Smooth muscle cell (in vitro differentiated cells): ENCODE measurements at regions not wholly inside any gene's neighbourhood (a gene's known extent, or its start where the extent isn't known, plus 50 kb on each side); places are given as distances from the start of the nearest gene placed in this dataset.

Source experiments
- DNase-seq: peaks from one replicate; lab custom pipeline; 2025; ENCODE audit not compliant: unreplicated experiment; lab: John Stamatoyannopoulos, UW
- H2AFZ ChIP-seq: fragments of 200-600 bp; sonication (generic); 2 replicates; pipeline ENCODE4 v1.6.0; 2016; ENCODE audit warnings: antibody characterized with exemption, low read depth, mild to moderate bottlenecking
- H3F3A ChIP-seq: fragments of 200-600 bp; sonication (generic); 2 replicates; pipeline ENCODE4 v1.6.0; 2017; ENCODE audit warnings: antibody characterized with exemption, low read depth
- H3K27ac ChIP-seq: fragments of 200-600 bp; sonication (generic); 2 replicates; pipeline ENCODE4 v1.5.1; 2016; ENCODE audit warnings: low read depth, mild to moderate bottlenecking
- H3K27me3 ChIP-seq: fragments of 200-600 bp; sonication (generic); 2 replicates; pipeline ENCODE4 v1.6.1; 2016; ENCODE audit warnings: low read depth, mild to moderate bottlenecking
- H3K36me3 ChIP-seq: fragments of 200-600 bp; sonication (generic); 2 replicates; pipeline ENCODE4 v1.5.1; 2016; ENCODE audit warnings: low read depth
- H3K4me1 ChIP-seq: fragments of 200-600 bp; sonication (generic); 2 replicates; pipeline ENCODE4 v1.5.1; 2016; ENCODE audit warnings: low read depth
- H3K4me2 ChIP-seq: fragments of 200-600 bp; sonication (generic); 2 replicates; pipeline ENCODE4 v1.6.0; 2016; ENCODE audit warnings: mild to moderate bottlenecking
- H3K4me3 ChIP-seq: fragments of 200-600 bp; sonication (generic); 2 replicates; pipeline ENCODE4 v1.5.1; 2016; ENCODE audit warnings: mild to moderate bottlenecking
- H3K79me2 ChIP-seq: fragments of 200-600 bp; sonication (generic); 2 replicates; pipeline ENCODE4 v1.6.0; 2016; ENCODE audit warnings: low read depth, mild to moderate bottlenecking
- H3K9ac ChIP-seq: fragments of 200-600 bp; sonication (generic); 2 replicates; pipeline ENCODE4 v1.6.0; 2016; ENCODE audit warnings: low read depth
- H3K9me3 ChIP-seq: fragments of 200-600 bp; sonication (generic); replicated peaks from 2 replicates; pipeline ENCODE4 v1.5.1; 2016; ENCODE audit warnings: low read depth
- H4K20me1 ChIP-seq: fragments of 200-600 bp; sonication (generic); 2 replicates; pipeline ENCODE4 v1.6.0; 2016; ENCODE audit warnings: low read depth
- CTCF ChIP-seq: fragments of 200-600 bp; sonication (generic); IDR thresholded peaks from 2 replicates; pipeline ENCODE4 v1.5.1; 2017; ENCODE audit warnings: borderline replicate concordance, mild to moderate bottlenecking, antibody characterized with exemption; ENCODE audit not compliant: insufficient read depth, poor library complexity, severe bottlenecking
- WGBS: methylation state at CpG from one replicate; pipeline ENCODE4 v1.1.7; 2016; ENCODE audit warnings: low lambda C conversion rate; 5-methylcytosine and 5-hydroxymethylcytosine counted together

GRCh38 chr2:234689911-234690379, 193.1 kb upstream of the ARL4C start:
- peaks cover 5% of the 10 kb centered on the region for H3F3A ChIP-seq
- 83% methylated on average over 10 of the region's 10 CpGs for WGBS
- H3K4me3 ChIP-seq, result no peak overlapping the region
- no peak for DNase-seq
- TF ChIP-seq CTCF, result no peak
- no peak overlapping the region for H3K4me2 ChIP-seq
- no peaks in the 10 kb centered on the region for H3K9me3 ChIP-seq
- no peaks in the 10 kb centered on the region for H3K36me3 ChIP-seq
- H2AFZ ChIP-seq, result no peak overlapping the region
- no peaks in the 10 kb centered on the region for H4K20me1 ChIP-seq
- no peaks in the 10 kb centered on the region for H3K79me2 ChIP-seq
- no peak overlapping the region for H3K9ac ChIP-seq
- no peak overlapping the region for H3K27ac ChIP-seq
- peaks cover 35% of the 10 kb centered on the region for H3K4me1 ChIP-seq
- H3K27me3 ChIP-seq, result no peaks in the 10 kb centered on the region

DNA sequence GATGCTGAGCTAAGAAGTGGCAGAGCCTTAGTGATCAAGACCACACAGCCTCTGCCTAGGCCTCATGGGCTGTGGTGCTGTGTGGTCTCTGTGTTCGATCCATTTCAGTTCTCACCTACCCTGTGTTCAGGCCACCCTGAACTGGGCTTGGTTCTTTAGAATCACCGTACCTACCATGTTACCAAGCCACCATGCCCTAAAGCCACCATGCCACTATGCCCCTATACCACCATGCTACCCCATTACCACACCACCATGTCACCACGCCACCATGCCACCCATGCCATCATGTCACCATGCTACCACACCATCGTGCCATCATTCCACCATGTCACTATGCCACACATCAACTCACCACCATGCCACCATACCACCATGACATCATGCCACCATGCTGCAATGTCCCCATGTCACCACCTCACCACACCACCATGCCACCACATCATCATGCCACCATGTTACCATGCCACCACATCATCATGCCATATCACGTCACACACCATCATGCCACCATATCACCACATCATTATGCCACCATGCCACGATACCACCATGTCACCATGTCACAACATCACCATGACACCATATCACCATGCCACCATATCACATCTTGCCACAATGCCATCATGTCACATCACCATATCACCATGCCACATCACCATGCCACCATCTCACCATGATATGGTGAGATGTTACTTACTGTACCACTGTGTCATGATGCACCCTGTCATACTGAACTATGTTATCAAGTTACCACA, 191.0 kb upstream of the ARL4C start:
- Histone ChIP-seq H3K9me3 (no peaks in the 10 kb centered on the region), H4K20me1 (no peaks in the 10 kb centered on the region), H3F3A (peaks cover 5% of the 10 kb centered on the region), H3K36me3 (no peaks in the 10 kb centered on the region), H3K4me1 (peaks cover 49% of the 10 kb centered on the region), H3K9ac (no peak overlapping the region), H3K4me2 (no peak overlapping the region), H3K27me3 (no peaks in the 10 kb centered on the region), H2AFZ (no peak overlapping the region), H3K4me3 (no peak overlapping the region), H3K79me2 (no peaks in the 10 kb centered on the region), H3K27ac (no peak overlapping the region)
- DNase-seq, result no peak
- no peak for TF ChIP-seq CTCF
- 98% methylated on average over 6 of the region's 6 CpGs for WGBS

- no peak for DNase-seq
- no peaks in the 10 kb centered on the region for H4K20me1 ChIP-seq
- no peaks in the 10 kb centered on the region for H3K36me3 ChIP-seq
- peaks cover 14% of the 10 kb centered on the region for H3F3A ChIP-seq
- H3K4me1 ChIP-seq, result peaks cover 63% of the 10 kb centered on the region
- peak overlapping the region; percentile 34 for H3K27ac ChIP-seq
- H2AFZ ChIP-seq, result peak overlapping the region; percentile 16
- no peaks in the 10 kb centered on the region for H3K79me2 ChIP-seq
- no peak overlapping the region for H3K4me3 ChIP-seq
- WGBS, result 31% methylated on average over 4 of the region's 4 CpGs
- H3K4me2 ChIP-seq, result no peak overlapping the region
- no peaks in the 10 kb centered on the region for H3K9me3 ChIP-seq
- no peak overlapping the region for H3K9ac ChIP-seq
- no peak for TF ChIP-seq CTCF
- H3K27me3 ChIP-seq, result no peaks in the 10 kb centered on the region
Measured at GRCh38 chr2:234686088-234686890, 189.4 kb upstream of the ARL4C start.
